T-helper 17 cell (primary cell): ENCODE measurements at regions not wholly inside any gene's neighbourhood (a gene's known extent, or its start where the extent isn't known, plus 50 kb on each side); places are given as distances from the start of the nearest gene placed in this dataset.
"Not testable (repeated sequence)": the region's sequence is repeated elsewhere in the genome, so short reads cannot be mapped to it uniquely, and the experiment has no call there.

Source experiments
- ATAC-seq: fragments of 150-1000 bp; cut with Tn5 transposase; 2 replicates; pipeline ENCODE4 v1.10.0; 2021; ENCODE audit warnings: mild to moderate bottlenecking, moderate library complexity
- DNase-seq, 3 donors: peaks; one replicate each; pipeline versions ENCODE4 v3.0.0 to v3.0.0-alpha.2; 2020 to 2021
- H3K9me3 ChIP-seq: one replicate; pipeline ENCODE4 v1.7.0; 2013; ENCODE audit warnings: low read length, mild to moderate bottlenecking; ENCODE audit not compliant: control insufficient read depth, poor library complexity, severe bottlenecking
- H3K27ac Mint-ChIP-seq: one replicate; pipeline ENCODE4 v1.8.0; 2022; ENCODE audit warnings: mild to moderate bottlenecking, moderate library complexity, mixed read lengths
- H3K27me3 Mint-ChIP-seq: one replicate; pipeline ENCODE4 v1.8.0; 2022; ENCODE audit warnings: mixed read lengths
- H3K36me3 Mint-ChIP-seq: one replicate; pipeline ENCODE4 v1.8.0; 2022; ENCODE audit warnings: low read depth, mixed read lengths
- H3K4me1 Mint-ChIP-seq: one replicate; pipeline ENCODE4 v1.8.0; 2022; ENCODE audit warnings: mild to moderate bottlenecking, mixed read lengths
- H3K4me3 Mint-ChIP-seq: one replicate; pipeline ENCODE4 v1.8.0; 2022; ENCODE audit warnings: mild to moderate bottlenecking, moderate library complexity, mixed read lengths

- Mint-ChIP-seq H3K27me3 (peaks cover 37% of the 10 kb centered on the region), H3K27ac (no peak overlapping the region), H3K4me1 (peaks cover 2% of the 10 kb centered on the region), H3K36me3 (no peaks in the 10 kb centered on the region), H3K4me3 (no peak overlapping the region)
- H3K9me3 ChIP-seq, result no peaks in the 10 kb centered on the region
- ATAC-seq (no peak), DNase-seq (no peak)
Observed at GRCh38 chr22:47411006-47411405, 648.6 kb downstream of the TBC1D22A start.

GRCh38 chr22:47409539-47410275, 647.3 kb downstream of the TBC1D22A start:
- ATAC-seq (no peak), DNase-seq (no peak)
- no peaks in the 10 kb centered on the region for H3K9me3 ChIP-seq
- Mint-ChIP-seq H3K4me3 (no peak overlapping the region), H3K4me1 (peaks cover 2% of the 10 kb centered on the region), H3K27ac (no peak overlapping the region), H3K36me3 (no peaks in the 10 kb centered on the region), H3K27me3 (peaks cover 40% of the 10 kb centered on the region)

- Mint-ChIP-seq H3K27me3 (peaks cover 53% of the 10 kb centered on the region), H3K4me1 (peaks cover 2% of the 10 kb centered on the region), H3K36me3 (no peaks in the 10 kb centered on the region), H3K4me3 (no peak overlapping the region), H3K27ac (no peak overlapping the region)
- DNase-seq, result no peak
- no peaks in the 10 kb centered on the region for H3K9me3 ChIP-seq
- no peak for ATAC-seq
Observed at GRCh38 chr22:47408409-47408808, 646.0 kb downstream of the TBC1D22A start.

- H3K4me1 Mint-ChIP-seq, result peaks cover 5% of the 10 kb centered on the region
Observed at GRCh38 chr22:47407461-47408025, 645.1 kb downstream of the TBC1D22A start.

GRCh38 chr22:47406896-47407295, 644.4 kb downstream of the TBC1D22A start:
- no peaks in the 10 kb centered on the region for H3K9me3 ChIP-seq
- no peak for ATAC-seq
- no peaks in the 10 kb centered on the region for H3K36me3 Mint-ChIP-seq
- no peak for DNase-seq
- peaks cover 6% of the 10 kb centered on the region for H3K4me1 Mint-ChIP-seq
- peaks cover 63% of the 10 kb centered on the region for H3K27me3 Mint-ChIP-seq
- no peak overlapping the region for H3K4me3 Mint-ChIP-seq
- H3K27ac Mint-ChIP-seq, result no peak overlapping the region

More at GRCh38 chr22:47407461-47408025, 645.1 kb downstream of the TBC1D22A start:
- Mint-ChIP-seq H3K36me3 (no peaks in the 10 kb centered on the region), H3K4me3 (no peak overlapping the region), H3K27me3 (peaks cover 61% of the 10 kb centered on the region), H3K27ac (no peak overlapping the region)
- no peak for ATAC-seq
- no peak for DNase-seq
- H3K9me3 ChIP-seq, result no peaks in the 10 kb centered on the region

GRCh38 chr22:47406180-47406834, 643.9 kb downstream of the TBC1D22A start:
- Mint-ChIP-seq H3K36me3 (no peaks in the 10 kb centered on the region), H3K4me3 (no peak overlapping the region), H3K4me1 (peaks cover 6% of the 10 kb centered on the region), H3K27ac (no peak overlapping the region), H3K27me3 (peaks cover 63% of the 10 kb centered on the region)
- no peaks in the 10 kb centered on the region for H3K9me3 ChIP-seq
- ATAC-seq (no peak), DNase-seq (no peak)

- H3K27me3 Mint-ChIP-seq, result peaks cover 55% of the 10 kb centered on the region
- not testable (repeated sequence) for DNase-seq, ATAC-seq, H3K36me3 Mint-ChIP-seq, H3K4me1 Mint-ChIP-seq, H3K9me3 ChIP-seq, H3K4me3 Mint-ChIP-seq, H3K27ac Mint-ChIP-seq
Observed at GRCh38 chr22:47405222-47405621, 642.8 kb downstream of the TBC1D22A start.

GRCh38 chr22:47402876-47403525, 640.6 kb downstream of the TBC1D22A start:
- peaks cover 4% of the 10 kb centered on the region for H3K4me1 Mint-ChIP-seq
- DNase-seq (no peak), ATAC-seq (no peak)
- H3K9me3 ChIP-seq, result no peaks in the 10 kb centered on the region
- no peaks in the 10 kb centered on the region for H3K36me3 Mint-ChIP-seq
- no peak overlapping the region for H3K27ac Mint-ChIP-seq
- H3K4me3 Mint-ChIP-seq, result peak overlapping the region; percentile 28
- peaks cover 34% of the 10 kb centered on the region for H3K27me3 Mint-ChIP-seq

- ATAC-seq, result no peak
- no peaks in the 10 kb centered on the region for H3K36me3 Mint-ChIP-seq
- H3K9me3 ChIP-seq, result no peaks in the 10 kb centered on the region
- no peak overlapping the region for H3K27ac Mint-ChIP-seq
- no peak overlapping the region for H3K4me3 Mint-ChIP-seq
- no peak for DNase-seq
- H3K4me1 Mint-ChIP-seq, result peaks cover 4% of the 10 kb centered on the region
- peaks cover 35% of the 10 kb centered on the region for H3K27me3 Mint-ChIP-seq
Observed at GRCh38 chr22:47401976-47402770, 639.7 kb downstream of the TBC1D22A start.

GRCh38 chr22:47401592-47401898, 639.1 kb downstream of the TBC1D22A start:
- no peaks in the 10 kb centered on the region for H3K9me3 ChIP-seq
- Mint-ChIP-seq H3K4me1 (peaks cover 4% of the 10 kb centered on the region), H3K4me3 (no peak overlapping the region), H3K36me3 (no peaks in the 10 kb centered on the region), H3K27me3 (peaks cover 35% of the 10 kb centered on the region), H3K27ac (no peak overlapping the region)
- no peak for ATAC-seq
- DNase-seq, result no peak

GRCh38 chr22:47400701-47401591, 638.5 kb downstream of the TBC1D22A start:
- no peaks in the 10 kb centered on the region for H3K9me3 ChIP-seq
- Mint-ChIP-seq H3K4me1 (peaks cover 4% of the 10 kb centered on the region), H3K27ac (no peak overlapping the region), H3K4me3 (no peak overlapping the region), H3K27me3 (peaks cover 31% of the 10 kb centered on the region), H3K36me3 (no peaks in the 10 kb centered on the region)
- no peak for ATAC-seq
- no peak for DNase-seq

GRCh38 chr22:47400131-47400530, 637.7 kb downstream of the TBC1D22A start:
- H3K27me3 Mint-ChIP-seq, result peaks cover 30% of the 10 kb centered on the region
- not testable (repeated sequence) for ATAC-seq, H3K27ac Mint-ChIP-seq, H3K9me3 ChIP-seq, H3K36me3 Mint-ChIP-seq, H3K4me1 Mint-ChIP-seq, H3K4me3 Mint-ChIP-seq, DNase-seq
